GM06990 (cell line): ENCODE measurements at regions not wholly inside any gene's neighbourhood (a gene's known extent, or its start where the extent isn't known, plus 50 kb on each side); places are given as distances from the start of the nearest gene placed in this dataset.
A peak's percentile ranks its signal among the peaks of the same experiment; 100 is the strongest.

ENCODE experiments used
- DNase-seq: peaks from one replicate; pipeline ENCODE4 v3.0.0-alpha.2; 2011; ENCODE audit not compliant: insufficient read length; ENCODE audit errors: extremely low read depth
- H3K27me3 ChIP-seq: replicated peaks from 2 replicates; pipeline ENCODE4 v1.6.0; 2011; ENCODE audit warnings: low read length; ENCODE audit not compliant: control insufficient read depth, insufficient read depth
- H3K36me3 ChIP-seq: 2 replicates; pipeline ENCODE4 v1.5.1; 2011; ENCODE audit warnings: low read length; ENCODE audit not compliant: control insufficient read depth, insufficient read depth
- H3K4me3 ChIP-seq: replicated peaks from 2 replicates; pipeline ENCODE4 v1.5.1; 2011; ENCODE audit warnings: low read depth, mild to moderate bottlenecking, control low read depth, low read length
- CTCF ChIP-seq: IDR thresholded peaks from 2 replicates; pipeline ENCODE4 v1.5.1; 2011; ENCODE audit warnings: low read length, control low read depth, mild to moderate bottlenecking, inconsistent platforms; ENCODE audit not compliant: insufficient read depth, poor library complexity, severe bottlenecking

- no peaks in the 10 kb centered on the region for H3K27me3 ChIP-seq
- DNase-seq: peak; percentile 35
- no peaks in the 10 kb centered on the region for H3K36me3 ChIP-seq
- H3K4me3 ChIP-seq: no peak overlapping the region
- TF ChIP-seq CTCF: no peak
Measured at GRCh38 chr2:195538937-195539336, 118.1 kb upstream of the SLC39A10 start.

GRCh38 chr2:195537811-195538210 lies 119.2 kb upstream of the SLC39A10 start:
- Histone ChIP-seq H3K4me3 (no peak overlapping the region), H3K27me3 (no peaks in the 10 kb centered on the region), H3K36me3 (no peaks in the 10 kb centered on the region)
- DNase-seq: no peak
- TF ChIP-seq CTCF: no peak

GRCh38 chr2:195536906-195537305 lies 120.1 kb upstream of the SLC39A10 start:
- H3K4me3 ChIP-seq: no peak overlapping the region
- no peak for TF ChIP-seq CTCF
- H3K36me3 ChIP-seq: no peaks in the 10 kb centered on the region
- H3K27me3 ChIP-seq: no peaks in the 10 kb centered on the region
- DNase-seq: no peak

GRCh38 chr2:195535911-195536522 lies 121.0 kb upstream of the SLC39A10 start:
- TF ChIP-seq CTCF: no peak
- no peaks in the 10 kb centered on the region for H3K27me3 ChIP-seq
- no peak overlapping the region for H3K4me3 ChIP-seq
- H3K36me3 ChIP-seq: no peaks in the 10 kb centered on the region
- peak; percentile 79 for DNase-seq

- H3K4me3 ChIP-seq: no peak overlapping the region
- H3K27me3 ChIP-seq: no peaks in the 10 kb centered on the region
- no peaks in the 10 kb centered on the region for H3K36me3 ChIP-seq
- TF ChIP-seq CTCF: no peak
- DNase-seq: no peak
Measured at GRCh38 chr2:195534971-195535370, 122.1 kb upstream of the SLC39A10 start.
